GM10266 (cell line): ENCODE measurements at regions not wholly inside any gene's neighbourhood (a gene's known extent, or its start where the extent isn't known, plus 50 kb on each side); places are given as distances from the start of the nearest gene placed in this dataset.
"Not testable (repeated sequence)": the region's sequence is repeated elsewhere in the genome, so short reads cannot be mapped to it uniquely, and the experiment has no call there.

Source experiments
- DNase-seq: peaks from one replicate; pipeline ENCODE4 v3.0.0; 2012; ENCODE audit errors: extremely low spot score
- CTCF ChIP-seq: IDR thresholded peaks from 2 replicates; pipeline ENCODE4 v1.5.1; 2012; ENCODE audit warnings: mild to moderate bottlenecking, low read depth; ENCODE audit not compliant: control insufficient read depth, insufficient read depth; ENCODE audit errors: missing control alignments

DNA sequence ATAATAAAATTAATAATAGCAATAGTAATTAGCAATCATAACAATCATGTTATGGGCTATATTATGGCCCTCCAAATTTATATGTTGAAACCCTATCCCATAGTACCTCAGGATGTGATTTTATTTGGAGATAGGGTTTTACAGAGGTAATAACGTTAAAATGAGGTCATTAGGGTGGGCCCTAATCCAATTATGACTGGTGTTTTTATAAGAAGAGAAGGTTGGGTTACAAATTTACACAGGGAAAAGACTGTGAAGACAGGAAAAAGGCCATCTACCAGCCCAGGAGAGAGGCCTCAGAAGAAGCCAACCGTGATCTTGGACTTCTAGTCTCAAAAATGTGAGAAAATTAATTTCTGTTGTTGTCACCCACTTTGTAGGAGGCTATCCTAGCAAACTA is 353.1 kb downstream of the CHL1 start:
- no peak for DNase-seq
- TF ChIP-seq CTCF, result no peak

DNA sequence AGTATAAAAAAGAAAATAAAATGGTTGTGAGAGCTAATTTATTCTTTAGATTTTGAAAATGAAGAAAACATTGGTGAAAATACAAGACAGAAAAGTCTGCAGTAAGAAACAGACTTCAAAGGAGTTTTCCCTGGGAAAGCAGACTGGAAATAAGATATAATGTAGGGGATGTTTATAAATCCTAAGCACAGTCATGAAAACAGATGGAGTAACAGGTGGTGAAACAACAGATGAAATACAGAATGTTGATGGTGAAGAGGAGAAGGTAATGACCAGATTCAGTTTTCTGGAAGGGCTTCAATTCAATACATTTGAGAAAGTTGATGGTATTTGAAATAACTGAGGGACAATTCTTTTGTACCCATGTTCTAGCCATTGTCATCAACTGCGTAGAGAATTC is 353.9 kb downstream of the CHL1 start:
- DNase-seq, result no peak
- no peak for TF ChIP-seq CTCF

GRCh38 chr3:557972-558371 is 361.4 kb downstream of the CHL1 start:
- no peak for DNase-seq
- no peak for TF ChIP-seq CTCF

DNA sequence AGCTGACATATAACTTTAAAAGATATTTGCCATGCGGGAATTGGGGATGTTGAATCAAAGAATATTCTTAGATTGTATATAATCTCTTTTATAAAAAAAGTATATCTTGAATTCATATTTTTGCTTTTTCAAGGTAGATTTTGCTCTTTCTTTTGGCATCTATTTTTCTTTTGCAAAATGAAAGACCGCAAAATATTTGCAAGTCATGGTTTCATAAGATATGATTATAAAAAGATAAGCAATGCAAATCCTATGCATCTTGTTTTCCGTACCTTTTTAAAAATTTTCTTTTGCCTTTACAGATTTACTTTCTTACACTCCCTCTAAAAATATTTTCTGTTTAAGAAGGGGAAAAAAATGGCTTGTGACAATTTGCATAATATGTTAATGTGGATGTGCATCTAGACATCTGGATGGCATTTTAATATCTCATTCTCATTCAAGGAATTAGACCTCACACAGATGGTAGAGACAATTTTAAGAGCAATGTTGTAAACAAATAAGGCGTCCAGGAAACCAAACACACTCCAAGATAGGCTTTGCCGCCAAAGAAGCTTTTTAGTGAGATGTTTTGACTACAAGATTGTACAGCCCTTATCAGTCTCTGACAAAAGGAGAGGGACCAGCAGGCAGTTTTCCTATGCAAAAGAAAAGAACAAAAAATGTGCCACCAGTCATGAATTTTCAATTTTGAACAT is 371.1 kb downstream of the CHL1 start:
- no peak for TF ChIP-seq CTCF
- DNase-seq, result no peak

GRCh38 chr3:579529-579928 is 383.0 kb downstream of the CHL1 start:
- not testable (repeated sequence) for DNase-seq

- DNase-seq, result not testable (repeated sequence)
Observed at GRCh38 chr3:589066-589465, 392.5 kb downstream of the CHL1 start.

DNA sequence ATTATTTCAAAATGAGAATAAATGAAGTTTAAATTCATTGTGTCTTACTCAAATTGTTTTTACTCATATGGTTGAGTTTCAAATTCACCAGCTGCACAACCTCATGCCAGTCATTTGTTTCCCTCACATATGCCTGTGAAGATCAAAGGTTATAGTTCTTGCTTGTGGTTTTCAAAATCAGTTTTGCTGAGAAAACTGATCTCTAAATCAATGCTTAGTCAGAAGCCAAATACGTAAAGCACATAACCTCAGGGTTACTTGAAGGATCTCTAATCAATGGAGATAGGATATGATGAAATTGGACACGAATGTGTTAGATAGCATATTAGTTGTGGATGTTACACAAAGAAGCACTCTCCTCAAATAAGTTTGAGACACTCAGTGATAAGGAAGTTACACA is 400.7 kb downstream of the CHL1 start:
- DNase-seq, result not testable (repeated sequence)

- not testable (repeated sequence) for DNase-seq
Observed at GRCh38 chr3:597746-598145, 401.2 kb downstream of the CHL1 start.

- not testable (repeated sequence) for DNase-seq
Observed at GRCh38 chr3:607480-607879, 410.9 kb downstream of the CHL1 start.

GRCh38 chr3:621714-622113 is 425.2 kb downstream of the CHL1 start:
- no peak for TF ChIP-seq CTCF
- no peak for DNase-seq
